ENCODE measurements at regions not wholly inside any gene's neighbourhood (a gene's known extent, or its start where the extent isn't known, plus 50 kb on each side); places are given as distances from the start of the nearest gene placed in this dataset.

DNA sequence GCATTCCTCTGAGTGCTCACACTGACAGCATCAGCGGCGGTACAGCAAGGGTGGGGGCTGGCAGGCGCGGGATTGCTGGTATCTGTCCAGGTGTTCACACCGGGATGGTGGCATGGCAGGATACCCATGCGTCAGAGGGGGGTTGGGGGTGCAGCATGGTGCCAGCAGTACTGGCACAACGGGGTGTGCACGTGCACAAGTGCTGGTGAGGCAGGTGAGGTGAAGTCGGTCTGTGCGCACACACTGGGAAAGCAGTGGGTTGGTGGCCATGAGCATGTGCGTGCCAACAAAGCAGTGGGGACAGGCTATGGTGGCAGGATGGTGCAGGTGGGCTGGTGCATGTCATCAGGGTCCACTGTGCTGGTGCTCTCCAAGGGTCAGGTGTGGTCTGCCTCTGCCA lies 819.6 kb upstream of the EDIL3 start:
- Histone ChIP-seq H3K9me3 (peaks cover 0 to 13% (median 0%) of the 10 kb centered on the region in 3 donors), H3K4me3 (no peak overlapping the region), H3K27me3 (no peaks in the 10 kb centered on the region), H3K27ac (no peak overlapping the region), H3K36me3 (no peaks in the 10 kb centered on the region), H3K4me1 (no peaks in the 10 kb centered on the region)
- ATAC-seq: peak; percentile 28
- TF ChIP-seq POLR2A (IDR thresholded peaks at IDR 0.05) (no peak), CTCF (IDR thresholded peaks at IDR 0.05) (no peak), EP300 (IDR thresholded peaks at IDR 0.05) (no peak), POLR2AphosphoS5 (IDR thresholded peaks at IDR 0.05) (no peak)
- 81% methylated on average over 5 of the region's 11 CpGs; no CpG with 5 or more reads in 1 of the 2 donors for WGBS, 2 donors (ENCODE audit: low coverage in 1 of 2)

- Histone ChIP-seq H3K27ac (no peak overlapping the region), H3K4me1 (no peaks in the 10 kb centered on the region), H3K27me3 (no peaks in the 10 kb centered on the region), H3K4me3 (no peak overlapping the region), H3K36me3 (no peaks in the 10 kb centered on the region), H3K9me3 (peaks cover 0 to 13% (median 0%) of the 10 kb centered on the region in 3 donors)
- WGBS, 2 donors (ENCODE audit: low coverage in 1 of 2): 92 to 100% methylated on average over 1 of the region's 1 CpG
- no peak for ATAC-seq
- TF ChIP-seq CTCF (IDR thresholded peaks at IDR 0.05) (no peak), EP300 (IDR thresholded peaks at IDR 0.05) (no peak), POLR2A (IDR thresholded peaks at IDR 0.05) (no peak), POLR2AphosphoS5 (IDR thresholded peaks at IDR 0.05) (no peak)
These were observed 820.8 kb upstream of the EDIL3 start for GRCh38 chr5:85205430-85205829.

DNA sequence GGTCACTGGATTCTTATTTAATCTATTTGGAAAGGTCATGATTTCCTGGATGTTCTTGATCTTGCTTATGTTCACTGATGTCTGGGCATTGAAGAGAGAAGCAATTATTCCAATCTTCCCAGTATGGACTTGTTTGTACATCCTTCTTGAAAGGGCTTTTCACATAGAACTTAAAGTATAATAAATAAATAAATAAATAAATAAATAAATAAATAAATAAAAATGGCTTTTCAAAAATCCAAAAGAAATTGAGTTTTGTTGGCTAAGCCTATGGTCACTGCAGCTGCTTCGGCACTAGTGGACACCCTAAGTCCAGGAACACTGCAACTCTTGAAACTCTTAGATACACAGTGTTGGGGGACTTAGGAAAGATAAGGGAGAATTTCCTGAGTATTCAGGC lies 840.7 kb upstream of the EDIL3 start:
- Histone ChIP-seq H3K4me3 (no peak overlapping the region), H3K27me3 (no peaks in the 10 kb centered on the region), H3K27ac (no peak overlapping the region), H3K9me3 (peaks cover 0 to 5% (median 0%) of the 10 kb centered on the region in 3 donors), H3K4me1 (no peaks in the 10 kb centered on the region), H3K36me3 (no peaks in the 10 kb centered on the region)
- ATAC-seq: no peak
- 88% methylated on average over 1 of the region's 1 CpG; no CpG with 5 or more reads in 1 of the 2 donors for WGBS, 2 donors (ENCODE audit: low coverage in 1 of 2)
- TF ChIP-seq POLR2AphosphoS5 (IDR thresholded peaks at IDR 0.05): no peak
- TF ChIP-seq POLR2A (IDR thresholded peaks at IDR 0.05): no peak
- TF ChIP-seq CTCF (IDR thresholded peaks at IDR 0.05): no peak
- no peak for TF ChIP-seq EP300 (IDR thresholded peaks at IDR 0.05)

GRCh38 chr5:85249204-85249603 lies 864.5 kb upstream of the EDIL3 start:
- Histone ChIP-seq H3K4me3 (no peak overlapping the region), H3K9me3 (peaks cover 0 to 28% (median 0%) of the 10 kb centered on the region in 3 donors), H3K27me3 (no peaks in the 10 kb centered on the region), H3K36me3 (no peaks in the 10 kb centered on the region), H3K27ac (no peak overlapping the region), H3K4me1 (no peaks in the 10 kb centered on the region)
- 92% methylated on average over 2 of the region's 2 CpGs; no CpG with 5 or more reads in 1 of the 2 donors for WGBS, 2 donors (ENCODE audit: low coverage in 1 of 2)
- no peak for ATAC-seq
- TF ChIP-seq POLR2A (IDR thresholded peaks at IDR 0.05) (no peak), CTCF (IDR thresholded peaks at IDR 0.05) (no peak), POLR2AphosphoS5 (IDR thresholded peaks at IDR 0.05) (no peak), EP300 (IDR thresholded peaks at IDR 0.05) (no peak)

DNA sequence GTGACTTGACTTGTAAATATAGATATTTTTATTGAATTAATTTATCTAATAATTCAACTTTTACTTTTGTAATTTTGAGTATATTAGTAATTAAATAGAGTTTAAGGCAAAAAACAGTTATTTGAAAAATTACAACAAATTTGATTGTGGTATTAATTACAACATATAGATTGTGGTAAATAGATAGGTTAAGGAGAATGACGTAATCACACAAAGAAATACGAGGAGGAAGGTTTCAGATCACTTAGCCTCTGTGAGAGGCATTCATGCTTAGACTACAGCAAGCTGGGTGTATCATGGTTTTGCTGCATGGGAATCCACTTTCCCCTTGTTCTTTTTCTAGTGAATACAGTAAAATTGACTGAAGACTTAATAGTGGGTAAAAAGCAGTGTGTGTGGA lies 878.4 kb upstream of the EDIL3 start:
- Histone ChIP-seq H3K9me3 (no peaks in the 10 kb centered on the region), H3K4me3 (no peak overlapping the region), H3K36me3 (no peaks in the 10 kb centered on the region), H3K4me1 (no peaks in the 10 kb centered on the region), H3K27me3 (no peaks in the 10 kb centered on the region), H3K27ac (no peak overlapping the region)
- ATAC-seq: no peak
- no peak for TF ChIP-seq POLR2AphosphoS5 (IDR thresholded peaks at IDR 0.05)
- no peak for TF ChIP-seq EP300 (IDR thresholded peaks at IDR 0.05)
- no peak for TF ChIP-seq POLR2A (IDR thresholded peaks at IDR 0.05)
- no peak for TF ChIP-seq CTCF (IDR thresholded peaks at IDR 0.05)
- WGBS, 2 donors (ENCODE audit: low coverage in 1 of 2): 44 to 68% methylated on average over 2 of the region's 2 CpGs

Data from gastroesophageal sphincter (tissue), 4 donors.